GM10266 (cell line): ENCODE measurements at regions not wholly inside any gene's neighbourhood (a gene's known extent, or its start where the extent isn't known, plus 50 kb on each side); places are given as distances from the start of the nearest gene placed in this dataset.

ENCODE experiments used
- DNase-seq: peaks from one replicate; pipeline ENCODE4 v3.0.0; 2012; ENCODE audit errors: extremely low spot score
- TF ChIP-seq, protein P1 (sequence below): IDR thresholded peaks from 2 replicates; pipeline ENCODE4 v1.5.1; 2012; ENCODE audit warnings: mild to moderate bottlenecking, low read depth; ENCODE audit not compliant: control insufficient read depth, insufficient read depth; ENCODE audit errors: missing control alignments

DNA sequence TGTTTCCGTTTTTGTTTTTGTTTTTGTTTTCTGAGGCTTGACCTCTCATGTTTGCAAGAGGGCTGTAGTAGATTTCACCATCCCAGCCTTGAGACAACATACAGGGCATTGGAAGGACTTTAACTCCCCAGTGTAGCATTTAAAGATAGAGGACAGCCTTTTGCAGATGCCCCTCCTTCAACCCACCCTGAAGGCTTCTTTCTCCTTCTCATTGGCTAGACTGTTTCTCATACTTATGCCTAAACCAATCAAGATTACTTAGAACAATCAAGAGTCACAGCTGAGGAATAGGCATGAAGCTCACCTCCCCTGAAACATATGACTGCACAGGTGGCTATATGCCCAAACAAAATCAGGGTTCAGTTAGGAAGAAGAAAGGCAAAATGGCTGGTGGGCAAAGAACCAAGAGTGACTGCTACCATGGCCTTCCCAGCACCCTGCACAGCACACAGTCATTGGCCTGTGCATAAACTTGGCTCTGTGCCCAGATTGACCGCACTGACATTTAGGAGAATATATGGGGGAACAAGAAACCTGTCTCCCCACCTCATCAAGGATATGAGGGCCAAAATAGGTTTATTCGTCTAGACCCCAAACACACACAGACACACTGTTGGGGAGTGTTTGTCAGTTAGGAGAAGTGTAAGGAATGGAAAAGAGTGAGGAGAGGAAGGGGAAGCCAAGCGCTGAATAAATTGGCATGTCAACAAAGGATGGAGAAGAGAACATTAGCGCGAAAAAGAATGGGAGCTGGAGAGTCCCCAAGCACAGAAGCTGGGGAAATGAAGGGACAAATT is 137.3 kb upstream of the RANBP3L start:
- TF ChIP-seq, protein P1, sequence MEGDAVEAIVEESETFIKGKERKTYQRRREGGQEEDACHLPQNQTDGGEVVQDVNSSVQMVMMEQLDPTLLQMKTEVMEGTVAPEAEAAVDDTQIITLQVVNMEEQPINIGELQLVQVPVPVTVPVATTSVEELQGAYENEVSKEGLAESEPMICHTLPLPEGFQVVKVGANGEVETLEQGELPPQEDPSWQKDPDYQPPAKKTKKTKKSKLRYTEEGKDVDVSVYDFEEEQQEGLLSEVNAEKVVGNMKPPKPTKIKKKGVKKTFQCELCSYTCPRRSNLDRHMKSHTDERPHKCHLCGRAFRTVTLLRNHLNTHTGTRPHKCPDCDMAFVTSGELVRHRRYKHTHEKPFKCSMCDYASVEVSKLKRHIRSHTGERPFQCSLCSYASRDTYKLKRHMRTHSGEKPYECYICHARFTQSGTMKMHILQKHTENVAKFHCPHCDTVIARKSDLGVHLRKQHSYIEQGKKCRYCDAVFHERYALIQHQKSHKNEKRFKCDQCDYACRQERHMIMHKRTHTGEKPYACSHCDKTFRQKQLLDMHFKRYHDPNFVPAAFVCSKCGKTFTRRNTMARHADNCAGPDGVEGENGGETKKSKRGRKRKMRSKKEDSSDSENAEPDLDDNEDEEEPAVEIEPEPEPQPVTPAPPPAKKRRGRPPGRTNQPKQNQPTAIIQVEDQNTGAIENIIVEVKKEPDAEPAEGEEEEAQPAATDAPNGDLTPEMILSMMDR, result no peak
- DNase-seq, result no peak

DNA sequence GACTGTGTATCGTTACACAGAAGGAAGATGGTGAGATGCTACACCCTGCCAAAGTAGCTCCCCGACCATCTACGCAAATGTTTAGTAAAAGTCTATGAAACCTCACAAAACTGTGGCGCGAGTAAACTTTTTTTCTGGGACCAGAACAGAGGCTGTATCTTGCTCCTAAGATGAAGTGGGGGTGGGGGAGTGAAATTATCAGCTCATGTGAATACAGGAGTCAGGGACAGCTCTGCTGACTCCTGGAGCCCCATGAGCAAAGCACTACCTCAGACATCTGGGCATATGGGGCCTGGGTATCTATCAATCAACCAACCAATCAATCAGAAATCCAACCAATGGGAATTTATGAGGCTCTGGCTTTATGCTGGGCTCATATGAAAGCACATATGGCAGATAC is 138.6 kb upstream of the RANBP3L start:
- TF ChIP-seq, protein P1, result no peak
- DNase-seq, result no peak

DNA sequence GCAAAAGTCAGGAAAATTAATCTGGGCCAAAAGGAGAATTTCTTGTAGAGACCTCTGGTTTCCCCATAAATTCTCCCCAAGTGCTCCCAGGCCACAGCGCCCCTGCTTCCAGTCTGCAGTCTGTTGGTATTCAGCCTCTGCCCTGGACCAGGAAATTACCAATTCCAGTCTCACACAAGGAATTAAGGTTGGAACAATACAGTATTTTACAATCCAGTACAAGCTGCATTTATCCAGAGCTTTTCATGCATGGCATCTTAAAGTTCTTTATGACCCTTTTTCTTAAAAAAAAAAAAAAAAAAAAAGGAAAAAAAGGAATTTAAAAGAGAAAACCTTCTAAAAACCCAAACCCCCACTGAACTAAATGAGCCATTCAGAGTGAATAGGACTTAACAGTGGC is 139.6 kb upstream of the RANBP3L start:
- DNase-seq, result no peak
- TF ChIP-seq, protein P1, result no peak

DNA sequence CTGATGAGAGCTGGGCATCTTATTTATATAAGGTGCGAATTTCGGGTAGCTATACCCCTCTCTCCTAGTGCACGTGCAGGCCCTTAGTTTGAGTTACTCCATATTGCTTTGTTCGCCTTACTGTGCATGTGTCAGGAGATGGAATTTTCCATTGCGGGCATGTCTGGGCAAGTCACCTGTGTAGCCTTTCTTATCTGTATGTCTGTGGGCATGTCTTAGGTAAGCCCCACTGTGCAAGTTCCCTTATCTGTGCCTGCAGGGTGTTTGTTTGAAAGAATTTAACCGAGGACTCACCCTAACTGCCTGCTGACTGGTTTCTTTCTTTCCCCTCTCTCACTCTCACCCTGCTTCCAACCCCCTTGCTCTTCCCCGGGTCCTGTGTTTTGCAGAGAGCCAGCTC is 140.7 kb upstream of the RANBP3L start:
- DNase-seq, result no peak
- TF ChIP-seq, protein P1, result no peak

DNA sequence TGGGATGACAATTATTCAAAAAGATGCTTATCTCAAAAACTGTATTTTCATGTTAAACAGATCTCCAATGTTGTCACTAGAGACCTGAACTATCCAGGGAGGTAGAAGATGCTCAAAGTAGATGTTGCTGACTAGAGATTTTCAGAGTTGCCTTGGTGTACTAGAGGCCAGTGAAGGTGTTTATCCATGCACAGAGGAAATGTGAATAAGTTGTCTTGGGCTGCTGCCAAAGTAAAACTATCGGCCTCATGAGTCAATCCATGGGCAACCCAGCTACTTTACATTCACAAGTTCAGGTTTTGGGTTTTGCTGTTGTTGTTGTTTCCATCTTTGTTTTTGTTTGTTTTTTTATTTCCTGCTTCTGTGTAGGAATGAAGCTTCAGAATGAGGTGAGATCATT is 141.1 kb upstream of the RANBP3L start:
- TF ChIP-seq, protein P1, result no peak
- no peak for DNase-seq

DNA sequence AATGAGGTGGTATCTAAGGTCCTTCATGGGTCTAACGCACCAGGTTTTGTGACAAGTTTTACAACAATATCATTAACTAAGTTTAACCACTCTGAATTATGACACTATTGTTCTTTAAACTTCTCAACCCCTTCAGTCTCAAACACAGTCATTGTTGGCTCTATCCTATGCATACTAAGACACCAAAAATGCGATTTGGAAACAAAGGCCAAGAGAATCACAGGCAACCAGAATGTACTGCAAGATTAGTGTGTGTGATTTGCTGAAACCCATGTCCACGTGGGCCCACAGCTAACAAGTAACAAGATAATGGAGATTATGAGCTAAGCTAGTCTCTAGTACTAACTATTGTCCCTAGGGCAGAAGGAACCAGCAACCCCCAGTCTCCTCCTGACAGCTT is 142.2 kb upstream of the RANBP3L start:
- TF ChIP-seq, protein P1, result no peak
- DNase-seq, result no peak

DNA sequence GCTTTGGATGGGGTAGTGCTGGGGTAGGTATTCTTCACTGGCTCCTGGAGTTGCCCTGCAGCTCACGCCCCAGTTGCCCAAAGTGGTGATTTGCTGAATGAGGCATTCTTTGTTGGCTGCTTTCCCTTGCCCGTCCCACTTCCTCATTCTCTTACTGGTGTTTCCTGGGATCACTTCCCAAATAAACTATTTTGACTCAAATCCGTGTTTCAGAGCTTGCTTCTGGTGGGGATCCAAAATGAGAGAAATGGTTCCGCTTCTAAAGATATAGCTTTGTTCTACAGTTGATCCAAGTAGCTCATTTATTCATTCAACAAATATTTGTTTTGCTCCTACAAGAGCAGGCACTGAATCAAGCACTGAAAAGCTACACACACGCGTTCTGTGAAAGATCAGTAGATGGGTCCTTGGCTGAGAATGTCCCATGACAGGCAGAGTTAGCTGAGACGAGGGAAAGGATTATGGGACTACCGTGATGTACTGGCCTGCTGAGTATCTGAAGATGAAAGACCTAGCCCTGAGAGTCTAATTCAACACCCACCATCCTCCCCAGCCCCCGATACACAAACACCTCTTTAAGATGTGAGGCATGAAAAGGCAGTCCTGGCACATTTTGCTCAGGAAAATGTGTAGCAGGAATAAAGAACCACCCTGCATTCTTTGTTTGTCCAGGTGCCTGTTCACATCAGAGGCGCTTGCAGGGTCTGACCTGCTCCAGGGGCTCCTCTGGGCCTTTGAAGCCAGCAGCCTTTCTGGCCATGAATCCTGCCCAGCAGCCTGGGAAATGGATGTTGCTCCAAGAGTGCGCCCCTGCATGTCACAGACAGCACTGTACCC is 143.1 kb upstream of the RANBP3L start:
- TF ChIP-seq, protein P1, result no peak
- no peak for DNase-seq
